HG03064 (cell line): ENCODE measurements at regions not wholly inside any gene's neighbourhood (a gene's known extent, or its start where the extent isn't known, plus 50 kb on each side); places are given as distances from the start of the nearest gene placed in this dataset.

ENCODE experiments used
- ATAC-seq: cut with Tn5 transposase; IDR thresholded peaks from one replicate; pipeline ENCODE4 v1.9.1; 2021; ENCODE audit warnings: low read depth; ENCODE audit not compliant: unreplicated experiment

DNA sequence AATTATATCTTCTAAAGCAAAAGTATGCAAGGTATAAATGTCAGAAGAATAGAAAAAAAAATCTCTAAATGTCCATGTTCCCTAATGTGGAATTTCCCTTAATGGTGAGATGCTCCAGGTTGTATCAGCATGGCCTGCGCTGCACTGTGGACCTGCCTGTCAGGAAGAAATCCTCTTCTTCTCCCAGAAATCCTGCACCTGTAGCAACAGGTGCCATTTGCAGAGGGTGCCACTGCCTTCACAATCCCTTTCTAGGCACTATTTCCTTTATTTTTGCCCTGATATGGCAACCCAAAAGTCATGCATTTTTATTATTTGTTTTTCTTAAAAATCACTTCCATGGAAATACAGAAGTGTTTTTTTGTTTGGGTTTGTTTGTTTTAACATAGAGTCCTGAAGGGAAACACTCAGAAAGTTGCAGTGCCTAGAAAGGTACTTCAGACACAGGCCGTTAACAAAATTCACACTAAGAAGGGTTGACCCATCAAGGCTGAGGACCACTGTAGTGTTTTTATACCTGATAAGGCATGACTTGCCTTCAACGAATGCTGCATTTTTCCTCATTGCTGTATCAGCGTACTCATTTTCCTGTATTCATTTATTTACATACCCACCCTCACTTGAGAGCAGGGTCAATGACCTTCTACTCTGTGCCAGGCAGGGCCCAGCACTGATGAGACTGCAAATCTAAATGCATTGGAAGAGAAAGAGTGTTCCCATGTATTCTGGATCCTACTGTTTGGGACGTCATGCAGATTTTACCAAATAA, 177.8 kb downstream of the SNX18 start:
- no peak for ATAC-seq

DNA sequence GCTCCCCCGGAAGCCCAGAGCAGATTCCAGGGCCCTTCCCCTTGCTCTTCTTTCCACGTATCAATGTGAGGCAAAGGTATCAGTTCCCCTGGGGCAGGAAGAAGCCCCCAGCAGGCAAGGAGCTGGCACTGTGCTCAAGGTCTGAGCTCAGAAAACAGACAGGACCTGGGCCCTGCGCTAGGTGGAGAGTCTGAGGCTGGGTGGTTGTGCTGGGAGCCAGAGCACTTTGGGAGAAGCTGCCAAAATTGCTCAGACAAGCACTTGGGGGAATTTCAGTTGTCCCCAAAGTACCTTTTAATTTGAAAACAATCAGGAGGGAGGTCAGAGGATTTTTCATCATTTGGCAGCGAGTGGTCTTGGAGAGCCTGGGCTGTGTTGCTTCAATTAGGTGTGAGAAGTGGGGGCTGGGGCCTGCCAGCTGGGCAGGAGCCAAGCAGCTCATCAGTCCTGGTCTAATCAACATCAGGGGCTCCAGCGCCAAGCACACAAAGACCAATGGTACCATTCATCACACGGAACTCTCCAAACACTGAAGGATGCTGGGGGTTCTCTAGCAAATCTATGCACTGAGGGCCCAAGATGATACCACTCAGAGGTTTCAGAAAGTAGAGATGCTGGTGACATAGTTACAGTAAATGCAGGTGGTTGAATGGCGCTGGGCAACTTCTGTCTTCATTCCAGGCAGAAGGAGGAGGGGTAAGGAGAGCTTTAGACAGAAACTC, 176.5 kb downstream of the SNX18 start:
- ATAC-seq: no peak

DNA sequence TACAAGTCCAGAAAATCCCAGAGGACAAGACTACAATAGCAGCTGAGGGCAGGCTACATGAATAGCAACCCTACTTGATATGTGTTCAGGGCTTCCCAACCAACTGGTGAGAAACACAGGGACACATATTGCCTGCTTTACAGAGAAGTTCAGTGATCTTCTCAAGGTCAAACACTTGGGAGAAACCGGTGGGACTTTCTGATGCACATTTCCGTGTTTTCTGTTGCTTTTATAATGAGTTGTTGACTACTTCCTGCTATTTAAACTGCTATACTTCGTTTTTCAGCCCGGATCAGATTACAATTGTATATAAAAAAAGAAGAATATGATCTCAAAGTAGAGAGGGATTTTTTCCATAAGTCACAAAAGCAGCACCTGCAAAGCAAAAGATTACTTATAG, 175.1 kb downstream of the SNX18 start:
- ATAC-seq: no peak

DNA sequence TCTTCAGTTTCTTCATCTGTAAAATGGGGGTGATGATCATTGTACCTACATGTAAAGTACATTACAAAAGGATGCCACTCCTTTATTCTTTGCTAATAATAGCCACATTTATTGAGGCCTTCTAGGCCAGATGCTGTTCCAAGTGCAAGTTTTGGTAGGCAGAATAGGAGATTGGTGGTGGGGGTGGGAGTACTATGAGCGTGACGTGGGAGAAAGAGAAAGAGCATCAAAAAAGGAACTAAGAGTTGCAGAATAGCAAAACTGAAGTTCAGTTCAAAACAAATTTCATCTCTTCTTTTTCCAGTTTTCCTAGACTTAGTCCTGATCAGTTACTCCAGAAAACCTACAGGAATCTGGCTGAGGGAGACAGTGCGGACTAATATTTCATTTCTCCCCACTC, 174.1 kb downstream of the SNX18 start:
- ATAC-seq: no peak

DNA sequence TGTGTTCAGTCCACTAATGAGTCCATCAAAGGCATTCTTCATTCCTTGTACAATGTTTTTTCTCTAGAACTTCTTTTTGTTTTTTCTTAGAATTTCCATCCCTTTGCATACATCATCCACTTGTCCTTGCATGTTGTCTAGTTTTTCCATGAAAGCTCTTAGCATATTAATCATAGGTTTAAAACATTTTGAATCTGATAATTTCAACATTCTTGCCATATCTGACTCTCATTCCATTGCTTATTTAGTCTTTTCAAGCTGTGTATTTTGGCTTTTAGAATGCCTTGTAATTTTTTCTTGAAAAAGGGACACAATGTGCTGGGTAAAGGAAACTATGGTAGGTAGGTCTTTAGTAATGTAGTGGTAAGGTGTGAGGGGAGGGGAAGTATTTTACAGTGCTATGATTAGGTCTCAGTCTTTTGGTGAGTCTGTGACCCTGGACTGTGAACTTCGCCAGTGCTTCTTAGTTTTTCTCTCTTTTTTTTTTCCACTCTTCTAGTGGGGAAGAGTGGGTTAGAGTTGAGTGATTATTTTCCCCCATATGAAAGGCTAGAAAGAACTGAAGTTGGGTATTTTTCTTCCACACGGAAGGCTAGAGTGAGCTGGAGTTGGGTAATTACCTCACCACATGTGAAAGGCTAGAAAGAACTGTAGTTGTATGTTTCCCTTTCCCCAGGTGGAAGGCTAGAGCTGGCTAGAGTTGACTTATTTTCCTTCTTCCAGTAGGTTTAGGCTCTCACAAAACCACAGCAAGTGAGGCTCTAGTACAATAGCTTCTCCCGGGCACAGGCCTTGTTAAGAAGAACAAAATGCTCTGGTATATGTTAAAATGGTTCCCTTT, 172.1 kb downstream of the SNX18 start:
- ATAC-seq: no peak

DNA sequence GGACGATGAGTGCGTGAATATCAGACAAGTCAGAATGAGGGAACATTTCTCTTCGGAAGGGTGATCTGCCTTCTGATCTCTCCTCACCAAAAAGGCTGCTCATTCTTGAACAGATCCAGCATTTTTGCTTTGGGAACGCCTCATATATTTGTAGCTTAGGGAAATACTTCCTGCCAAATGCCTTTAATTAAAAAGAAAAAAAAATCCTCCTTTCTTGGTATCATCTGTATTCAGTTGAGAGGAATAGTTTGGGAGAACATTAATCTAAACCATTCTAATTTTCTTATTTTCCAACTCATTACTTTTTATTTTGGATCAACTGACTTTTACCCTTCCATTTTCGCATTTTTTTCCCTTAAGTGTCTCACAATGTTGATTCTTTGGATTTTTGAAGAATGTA, 163.4 kb downstream of the SNX18 start:
- no peak for ATAC-seq

DNA sequence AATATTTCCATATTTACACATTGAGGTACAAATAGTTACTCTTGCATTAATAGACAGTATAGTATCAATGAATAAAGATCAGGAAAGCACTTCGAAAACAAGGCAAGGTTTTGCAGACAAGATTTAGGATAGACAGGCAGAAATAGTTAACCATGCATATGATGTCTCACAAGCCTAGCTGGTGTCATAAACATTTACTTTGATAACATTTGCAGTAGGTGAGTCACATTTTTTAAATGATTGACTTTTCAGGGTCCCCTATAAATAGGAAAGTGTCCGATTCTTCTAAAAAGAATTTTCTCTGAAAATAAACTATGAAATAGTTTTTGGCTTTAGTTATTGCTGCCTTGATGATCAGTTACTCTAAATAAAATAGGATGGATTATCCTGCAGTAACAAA, 162.1 kb downstream of the SNX18 start:
- ATAC-seq: no peak

DNA sequence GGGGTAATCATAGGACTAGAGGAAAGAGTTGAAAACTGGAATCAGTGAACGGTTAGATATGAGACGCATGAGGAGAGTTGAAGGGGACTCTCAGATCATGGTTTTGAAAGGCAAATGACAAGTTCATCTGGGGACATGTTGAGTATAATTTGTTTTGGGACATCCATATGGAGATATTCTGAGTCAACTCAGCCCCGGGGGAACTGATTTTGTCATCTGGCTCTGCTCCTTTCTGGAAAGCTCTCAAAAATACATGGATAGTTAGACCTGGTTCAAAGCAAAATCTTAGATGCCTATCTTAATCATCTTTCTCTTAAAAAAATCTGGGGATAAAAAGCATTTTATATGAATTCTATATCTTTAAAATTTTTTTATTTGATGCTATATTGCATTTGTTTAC, 161.2 kb downstream of the SNX18 start:
- no peak for ATAC-seq

DNA sequence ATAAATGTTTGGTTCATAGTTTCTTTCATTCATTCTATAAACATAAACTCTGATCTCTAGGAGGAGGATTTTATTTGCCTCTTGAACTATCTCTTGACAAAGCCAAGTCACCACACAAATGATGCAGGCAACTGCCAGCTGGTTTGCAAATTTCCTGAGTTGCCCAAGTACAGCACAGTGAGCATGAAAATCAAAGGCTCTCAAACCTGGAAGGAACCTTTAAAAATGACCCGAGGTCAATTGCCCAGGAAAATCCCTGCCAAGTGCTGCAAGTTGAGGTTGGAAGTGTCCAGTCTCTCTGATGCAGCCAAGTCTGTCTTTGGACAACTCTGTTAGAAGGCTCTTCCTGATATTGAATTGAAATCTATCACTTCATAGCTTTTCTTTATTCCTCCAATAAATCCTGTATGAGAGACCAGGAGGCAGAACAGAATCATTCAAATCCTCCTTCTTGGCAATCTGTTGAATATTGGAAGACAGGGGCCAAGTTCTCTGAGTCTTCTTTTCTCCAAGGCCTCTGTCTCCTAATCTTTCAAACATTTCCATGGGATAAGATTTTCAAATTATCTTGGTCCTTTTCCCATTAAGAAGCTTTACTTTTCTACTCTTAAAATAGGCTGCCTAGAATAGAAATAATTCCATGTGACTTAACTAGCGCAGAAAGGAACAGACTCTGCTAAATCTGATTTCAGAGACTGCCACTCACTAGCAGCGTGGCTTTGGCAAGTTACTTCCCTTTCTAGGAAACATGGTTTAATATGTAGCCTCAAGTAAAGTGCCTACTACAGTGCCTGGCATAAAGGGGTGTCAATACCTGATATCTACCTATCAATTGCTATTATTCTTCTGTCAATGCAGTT, 159.2 kb downstream of the SNX18 start:
- no peak for ATAC-seq

DNA sequence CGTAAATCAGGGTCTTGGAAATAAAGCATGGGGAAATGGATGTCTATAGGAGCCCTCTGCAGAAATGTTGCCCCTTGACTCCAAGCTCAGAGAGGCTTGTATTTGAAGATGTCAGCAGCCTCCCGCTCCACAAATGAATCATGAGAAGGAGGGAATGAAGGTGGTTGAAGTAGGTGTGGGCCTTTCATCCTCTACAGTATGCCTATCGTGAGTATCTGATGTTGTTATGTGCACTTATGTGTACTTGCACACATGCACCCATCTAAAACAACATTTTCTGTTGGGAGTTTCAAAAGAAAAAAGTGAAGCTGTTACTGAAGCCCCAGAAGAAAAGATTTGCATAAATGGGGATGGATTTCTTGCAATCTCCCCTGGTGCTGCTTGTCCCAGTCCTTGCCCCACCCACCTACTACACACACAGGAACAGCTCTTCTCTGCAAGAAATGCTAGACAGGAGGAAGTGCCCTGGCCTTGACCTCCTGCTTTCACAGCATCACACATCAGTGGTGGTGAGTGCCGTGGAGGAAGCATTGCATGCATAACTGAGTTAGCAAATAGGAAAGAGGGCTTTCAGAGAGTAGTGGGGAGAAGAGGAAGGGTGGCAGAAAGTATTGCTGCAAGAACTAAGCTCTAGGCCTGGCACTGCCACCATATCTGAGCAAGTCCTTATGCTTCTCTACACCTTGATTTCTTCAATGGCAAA, 156.1 kb downstream of the SNX18 start:
- ATAC-seq: no peak

DNA sequence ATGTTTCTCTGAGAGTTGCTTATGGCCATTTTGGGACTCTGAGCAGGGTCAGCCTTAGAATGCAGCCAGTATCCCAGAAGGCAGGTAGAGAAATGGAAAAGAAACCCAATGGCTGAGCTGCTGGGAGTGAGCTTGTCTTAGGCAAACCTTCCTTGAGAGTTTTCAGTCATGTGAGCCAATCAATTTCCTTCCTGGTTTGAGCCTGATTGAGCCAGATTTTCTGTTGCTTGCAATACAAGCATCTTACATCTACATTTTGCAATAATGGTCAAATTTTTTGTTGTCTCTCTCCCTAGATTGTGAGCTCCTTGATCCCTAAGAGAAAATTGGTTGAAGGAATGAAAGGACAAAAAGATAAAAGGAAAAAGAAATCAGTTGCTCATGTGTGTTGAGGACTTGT, 155.3 kb downstream of the SNX18 start:
- ATAC-seq: no peak

DNA sequence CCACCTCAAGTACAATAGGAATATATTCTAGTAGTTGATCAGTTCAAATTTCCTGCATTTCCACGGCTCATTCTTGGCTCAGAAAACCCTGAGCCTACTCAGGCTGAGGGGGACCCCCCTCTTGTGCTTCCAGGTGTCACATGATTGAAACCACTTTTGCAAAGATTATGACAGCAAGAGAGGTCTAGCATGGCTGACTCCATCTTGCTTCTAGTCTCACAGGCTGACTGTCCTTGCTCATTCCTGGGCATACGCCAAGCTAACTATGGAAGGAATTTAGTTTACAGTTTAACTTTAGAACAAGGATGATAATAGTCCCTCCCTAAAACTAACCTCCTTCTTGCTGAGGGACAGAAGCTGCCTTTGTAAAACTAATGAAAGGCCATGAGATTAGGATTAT, 154.1 kb downstream of the SNX18 start:
- no peak for ATAC-seq

DNA sequence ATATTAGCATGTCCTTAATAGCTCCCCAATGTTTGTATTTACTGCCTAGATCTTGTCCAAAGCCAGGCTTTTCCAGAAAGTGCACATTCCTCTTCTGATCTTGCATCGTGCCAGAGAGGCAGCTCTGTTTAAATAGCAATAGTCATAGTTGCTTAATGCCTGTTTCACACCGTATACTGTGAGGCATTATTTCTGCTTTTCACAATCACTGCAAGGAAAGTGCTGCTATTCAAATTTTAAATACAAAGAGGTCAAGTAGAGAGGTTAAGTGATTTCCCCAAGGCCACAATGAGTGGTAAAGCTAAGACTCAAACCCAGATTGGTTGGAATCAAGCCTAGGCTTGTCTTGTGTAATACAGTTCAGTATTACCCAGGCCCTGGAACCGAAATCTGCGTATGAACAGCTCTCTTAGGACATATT, 153.6 kb downstream of the SNX18 start:
- ATAC-seq: no peak

DNA sequence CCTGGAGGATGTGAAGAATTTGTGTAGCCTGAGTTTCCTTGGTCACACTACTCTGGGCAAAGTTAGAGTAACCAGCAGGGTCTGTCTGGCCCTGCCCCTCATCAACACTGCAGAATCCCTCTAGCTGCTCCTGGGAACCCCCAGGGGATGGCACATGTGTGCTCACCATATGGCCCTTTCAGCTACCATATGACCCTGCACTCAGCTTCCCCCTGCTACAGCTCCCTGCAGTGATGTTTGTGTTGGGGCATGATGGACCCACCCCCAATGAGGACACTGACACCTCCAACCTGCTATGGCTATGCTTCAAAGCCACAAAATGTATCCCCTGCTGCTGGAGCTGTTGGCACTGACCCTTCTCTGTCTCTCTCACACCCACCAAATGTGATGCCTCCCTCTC, 152.7 kb downstream of the SNX18 start:
- ATAC-seq: no peak

DNA sequence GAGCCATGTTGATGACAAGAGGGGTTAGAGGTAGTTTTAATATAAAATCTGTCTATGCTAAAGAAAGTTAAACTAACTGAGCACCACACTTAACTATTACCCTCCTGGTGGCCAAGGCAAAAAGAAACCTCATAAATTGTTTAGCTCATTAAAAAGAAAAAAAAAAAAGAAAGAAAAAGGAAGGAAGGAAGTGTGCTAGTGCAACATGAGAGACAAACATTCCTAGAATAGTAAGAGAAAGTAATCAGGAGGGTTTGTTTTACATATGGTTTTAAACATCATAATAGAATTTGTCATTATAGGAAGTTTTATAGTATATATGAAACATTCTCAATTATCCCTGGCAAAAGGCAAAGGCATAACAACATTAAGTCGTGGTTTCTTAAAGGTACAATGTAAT, 152.3 kb downstream of the SNX18 start:
- no peak for ATAC-seq

DNA sequence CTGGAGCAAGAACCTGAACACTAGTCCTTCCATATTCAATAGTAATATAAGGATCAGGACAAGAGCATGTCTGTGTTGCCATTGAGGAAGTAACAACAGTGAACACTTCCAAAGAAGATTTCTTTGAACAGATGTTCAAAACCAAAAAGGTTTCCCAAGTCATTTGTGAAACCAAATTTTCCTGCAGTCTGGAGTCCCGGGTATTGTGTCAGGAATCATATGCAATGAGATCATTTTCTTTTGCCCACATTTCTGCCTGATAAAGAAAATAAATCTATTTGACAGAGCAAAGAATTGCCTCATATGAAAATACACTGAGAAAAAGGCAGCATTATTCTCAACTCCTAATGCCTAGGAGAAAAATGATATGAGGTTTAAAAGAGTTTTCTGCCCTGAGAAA, 151.7 kb downstream of the SNX18 start:
- ATAC-seq: no peak

DNA sequence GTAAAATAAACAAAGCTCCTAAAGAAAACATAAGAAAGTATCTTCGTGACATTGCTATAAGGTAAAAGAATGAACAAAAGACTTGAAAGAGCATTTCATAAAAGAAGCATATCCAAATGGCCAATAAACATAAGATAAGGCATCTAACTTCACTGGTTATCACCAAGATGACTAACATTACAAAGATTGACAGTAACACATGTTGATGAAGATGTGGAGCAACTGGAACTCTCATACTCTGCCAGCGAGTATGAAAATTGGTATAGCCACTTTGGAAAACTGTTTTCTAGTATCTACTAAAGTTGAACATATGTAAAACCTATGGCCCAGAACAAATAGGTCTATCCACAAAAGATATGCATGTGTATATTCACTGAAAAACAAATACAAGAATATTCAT, 150.5 kb downstream of the SNX18 start:
- ATAC-seq: no peak

DNA sequence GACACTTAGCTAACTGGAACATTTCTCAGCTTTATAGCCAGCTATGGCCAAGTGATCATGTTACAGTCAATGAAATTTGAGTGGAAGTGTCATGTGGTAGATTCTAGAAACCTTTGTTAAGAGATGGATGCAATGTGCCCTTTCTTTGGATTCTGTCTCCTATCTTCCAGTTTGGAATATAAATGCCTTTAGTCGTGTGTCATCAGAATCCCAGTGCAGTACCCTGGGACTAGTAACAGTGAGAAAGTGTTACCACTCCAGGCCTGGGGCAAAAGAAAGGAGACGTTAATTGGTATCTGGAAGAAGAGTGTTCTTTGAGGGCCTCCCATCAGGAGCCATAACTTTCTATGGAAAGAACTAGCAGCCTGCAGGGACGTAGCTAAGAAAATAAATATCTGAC, 149.6 kb downstream of the SNX18 start:
- no peak for ATAC-seq

DNA sequence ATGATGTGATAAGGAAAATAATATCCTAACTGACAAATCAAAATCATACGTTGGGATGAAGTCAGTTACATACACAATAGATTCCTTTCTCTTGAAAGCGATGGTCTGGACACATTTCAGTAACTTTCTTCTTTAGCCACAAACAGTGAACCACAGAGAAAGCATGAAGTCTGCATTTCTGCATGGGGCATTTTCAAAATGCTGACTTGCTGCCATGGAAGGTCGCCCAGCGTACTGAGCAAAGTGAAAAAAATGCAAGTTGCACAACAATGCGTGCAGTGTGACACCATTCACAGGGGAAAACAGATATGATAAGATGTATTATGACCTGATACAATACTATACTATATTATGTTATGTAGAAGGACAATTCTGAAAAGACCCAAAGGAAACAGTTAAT, 146.3 kb downstream of the SNX18 start:
- ATAC-seq: no peak

DNA sequence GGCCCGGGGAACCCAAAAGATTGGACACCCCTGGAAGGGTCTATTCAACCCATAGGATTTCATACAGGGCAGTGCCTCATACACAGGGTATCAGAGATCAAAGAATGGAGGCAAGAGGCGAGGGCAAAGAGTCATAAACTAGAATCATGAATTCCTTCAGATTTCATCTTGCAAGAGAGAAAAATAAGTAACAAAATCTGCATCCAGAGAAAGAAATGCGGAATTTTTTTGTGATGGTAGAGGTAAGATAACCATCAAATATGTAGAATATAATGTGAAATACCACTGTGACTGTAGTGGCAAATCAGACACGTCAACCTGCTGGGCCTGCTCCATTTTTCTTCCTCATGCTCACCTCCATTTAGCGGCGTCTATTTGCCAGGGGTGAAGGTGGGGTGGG, 143.6 kb downstream of the SNX18 start:
- no peak for ATAC-seq
